CD14-positive monocyte (primary cell): ENCODE measurements at regions not wholly inside any gene's neighbourhood (a gene's known extent, or its start where the extent isn't known, plus 50 kb on each side); places are given as distances from the start of the nearest gene placed in this dataset.

Experiments
- DNase-seq, 3 donors: peaks; one replicate each; pipeline ENCODE4 v3.0.0-alpha.2; 2011 to 2022
- H2AFZ ChIP-seq: 2 replicates; pipeline ENCODE4 v1.6.0; 2012; ENCODE audit warnings: mild to moderate bottlenecking, low read depth, low read length, inconsistent platforms; ENCODE audit not compliant: insufficient read depth, poor library complexity, severe bottlenecking
- H3K27ac ChIP-seq, 2 donors: 1 replicate in 1 of 2; 2 replicates in 1 of 2; pipeline ENCODE4 v1.5.1; 2012 to 2013; ENCODE audit warnings: low read length in 2 of 2, control low read depth in 1 of 2, inconsistent platforms in 1 of 2, low read depth in 1 of 2, mild to moderate bottlenecking in 1 of 2
- H3K27me3 ChIP-seq, 2 donors: one replicate each; pipeline versions ENCODE4 v1.6.0 to v1.6.1; 2011 to 2013; ENCODE audit warnings: low read length in 2 of 2; ENCODE audit not compliant: control insufficient read depth in 2 of 2, insufficient read depth in 2 of 2
- H3K36me3 ChIP-seq, 2 donors: replicated peaks in 1 of 2; 1 replicate in 1 of 2; 2 replicates in 1 of 2; pipeline versions ENCODE4 v1.5.1 to v1.6.1; 2012 to 2013; ENCODE audit warnings: low read length in 2 of 2, control low read depth in 1 of 2, inconsistent platforms in 1 of 2, mild to moderate bottlenecking in 1 of 2; ENCODE audit not compliant: insufficient read depth in 2 of 2, control insufficient read depth in 1 of 2
- H3K4me1 ChIP-seq, 2 donors: 1 replicate in 1 of 2; 2 replicates in 1 of 2; pipeline versions ENCODE4 v1.5.1 to v1.6.1; 2012 to 2013; ENCODE audit warnings: low read length in 2 of 2, control low read depth in 1 of 2, inconsistent platforms in 1 of 2, mild to moderate bottlenecking in 1 of 2, moderate library complexity in 1 of 2; ENCODE audit not compliant: insufficient read depth in 2 of 2, control insufficient read depth in 1 of 2
- H3K4me2 ChIP-seq: replicated peaks from 2 replicates; pipeline ENCODE3; 2012; ENCODE audit warnings: low read length, moderate library complexity, mild to moderate bottlenecking; ENCODE audit not compliant: poor library complexity, severe bottlenecking; ENCODE audit errors: extremely low read depth
- H3K4me3 ChIP-seq, 3 experiments: fragments of 200-600 bp in 1 of 3; sonication (generic) in 1 of 3; replicated peaks in 1 of 3; 1 replicate in 2 of 3; 2 replicates in 1 of 3; pipeline ENCODE4 v1.5.1; 2011 to 2013; ENCODE audit warnings: low read length in 3 of 3, mild to moderate bottlenecking in 3 of 3, control low read depth in 2 of 3, low read depth in 2 of 3, inconsistent platforms in 1 of 3, moderate library complexity in 1 of 3
- H3K79me2 ChIP-seq: 2 replicates; pipeline ENCODE4 v1.6.0; 2012; ENCODE audit warnings: mild to moderate bottlenecking, control low read depth, inconsistent platforms, low read length, moderate library complexity; ENCODE audit not compliant: insufficient read depth
- H3K9ac ChIP-seq: 2 replicates; pipeline ENCODE4 v1.6.0; 2017; ENCODE audit warnings: low read length, mild to moderate bottlenecking; ENCODE audit not compliant: insufficient read depth, poor library complexity, severe bottlenecking
- H3K9me3 ChIP-seq, 2 donors: replicated peaks in 1 of 2; 1 replicate in 1 of 2; 2 replicates in 1 of 2; pipeline versions ENCODE4 v1.5.1 to v1.6.1; 2012 to 2013; ENCODE audit warnings: low read length in 2 of 2, control low read depth in 1 of 2; ENCODE audit not compliant: control insufficient read depth in 1 of 2, insufficient read depth in 1 of 2
- H4K20me1 ChIP-seq: 2 replicates; pipeline ENCODE4 v1.6.0; 2012; ENCODE audit warnings: mild to moderate bottlenecking, low read length, control low read depth, moderate library complexity; ENCODE audit not compliant: insufficient read depth
- H3K27ac Mint-ChIP-seq, 7 donors: one replicate each; pipeline ENCODE4 v1.8.0; 2020; ENCODE audit warnings: mild to moderate bottlenecking in 7 of 7, mixed read lengths in 7 of 7, moderate library complexity in 6 of 7, inconsistent platforms in 2 of 7
- H3K27me3 Mint-ChIP-seq, 3 donors: one replicate each; pipeline ENCODE4 v1.8.0; 2021 to 2022; ENCODE audit warnings: low read depth in 3 of 3, mild to moderate bottlenecking in 3 of 3, mixed read lengths in 3 of 3, moderate library complexity in 3 of 3, inconsistent platforms in 1 of 3
- H3K36me3 Mint-ChIP-seq, 2 donors: one replicate each; pipeline ENCODE4 v1.8.0; 2020; ENCODE audit warnings: mixed read lengths in 2 of 2, inconsistent platforms in 1 of 2, mild to moderate bottlenecking in 1 of 2
- H3K4me1 Mint-ChIP-seq: one replicate; pipeline ENCODE4 v1.8.0; 2020; ENCODE audit warnings: mild to moderate bottlenecking, mixed read lengths
- H3K4me3 Mint-ChIP-seq, 2 donors: one replicate each; pipeline ENCODE4 v1.8.0; 2020; ENCODE audit warnings: mild to moderate bottlenecking in 2 of 2, mixed read lengths in 2 of 2, moderate library complexity in 1 of 2
- H3K9me3 Mint-ChIP-seq, 7 donors: one replicate each; pipeline ENCODE4 v1.8.0; 2020 to 2022; ENCODE audit warnings: mixed read lengths in 7 of 7, mild to moderate bottlenecking in 6 of 7, moderate library complexity in 6 of 7, inconsistent platforms in 2 of 7
- WGBS: methylation state at CpG from one replicate; pipeline ENCODE4 v1.1.5; 2013; ENCODE audit warnings: missing lambda C conversion rate; ENCODE audit not compliant: insufficient coverage; 5-methylcytosine and 5-hydroxymethylcytosine counted together
- intact Hi-C, 2 donors: fragments of 100-400 bp; cut with micrococcal nuclease; formaldehyde crosslinking; loops; one replicate each; pipeline versions ENCODE4 v1.15.0 to v1.15.1; 2023
- TF ChIP-seq, protein P1 (sequence below): fragments of 200-600 bp; IDR thresholded peaks from one replicate; pipeline ENCODE4 v1.8.0; 2022; ENCODE audit warnings: antibody characterized with exemption, mild to moderate bottlenecking

DNA sequence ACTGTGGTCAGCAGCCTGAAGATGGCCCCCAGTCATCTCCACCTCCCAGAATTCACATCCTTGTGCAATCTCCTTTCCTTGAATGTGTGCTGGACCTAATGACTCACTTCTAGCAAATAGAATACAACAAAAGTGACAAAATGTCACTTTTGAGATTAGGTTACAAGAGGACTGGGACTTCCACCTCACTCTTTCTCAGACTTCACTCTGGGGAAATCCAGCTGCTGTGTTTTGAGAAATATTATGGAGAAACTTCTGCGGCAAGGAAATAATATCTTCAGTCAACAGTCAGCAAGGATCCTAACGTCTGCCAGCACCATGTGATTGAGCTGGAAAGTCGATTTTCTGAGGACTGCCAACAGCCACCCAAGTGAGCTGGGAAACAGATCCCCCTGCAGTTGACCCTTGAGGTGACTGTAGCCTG, 70.5 kb upstream of the GADD45A start:
- no peak overlapping the region for H3K27ac ChIP-seq
- no peaks in the 10 kb centered on the region for H3K36me3 Mint-ChIP-seq
- no peak overlapping the region for H3K4me3 Mint-ChIP-seq
- no peak overlapping the region for H3K4me2 ChIP-seq
- no peaks in the 10 kb centered on the region for H4K20me1 ChIP-seq
- H3K36me3 ChIP-seq = no peaks in the 10 kb centered on the region
- H3K27ac Mint-ChIP-seq = no peak overlapping the region
- H3K9me3 ChIP-seq = no peaks in the 10 kb centered on the region
- intact Hi-C loops = no loop called here
- H3K4me1 Mint-ChIP-seq = no peaks in the 10 kb centered on the region
- peaks cover 0 to 2% (median 0%) of the 10 kb centered on the region in 7 donors for H3K9me3 Mint-ChIP-seq
- H3K27me3 ChIP-seq = no peaks in the 10 kb centered on the region
- TF ChIP-seq, protein P1, sequence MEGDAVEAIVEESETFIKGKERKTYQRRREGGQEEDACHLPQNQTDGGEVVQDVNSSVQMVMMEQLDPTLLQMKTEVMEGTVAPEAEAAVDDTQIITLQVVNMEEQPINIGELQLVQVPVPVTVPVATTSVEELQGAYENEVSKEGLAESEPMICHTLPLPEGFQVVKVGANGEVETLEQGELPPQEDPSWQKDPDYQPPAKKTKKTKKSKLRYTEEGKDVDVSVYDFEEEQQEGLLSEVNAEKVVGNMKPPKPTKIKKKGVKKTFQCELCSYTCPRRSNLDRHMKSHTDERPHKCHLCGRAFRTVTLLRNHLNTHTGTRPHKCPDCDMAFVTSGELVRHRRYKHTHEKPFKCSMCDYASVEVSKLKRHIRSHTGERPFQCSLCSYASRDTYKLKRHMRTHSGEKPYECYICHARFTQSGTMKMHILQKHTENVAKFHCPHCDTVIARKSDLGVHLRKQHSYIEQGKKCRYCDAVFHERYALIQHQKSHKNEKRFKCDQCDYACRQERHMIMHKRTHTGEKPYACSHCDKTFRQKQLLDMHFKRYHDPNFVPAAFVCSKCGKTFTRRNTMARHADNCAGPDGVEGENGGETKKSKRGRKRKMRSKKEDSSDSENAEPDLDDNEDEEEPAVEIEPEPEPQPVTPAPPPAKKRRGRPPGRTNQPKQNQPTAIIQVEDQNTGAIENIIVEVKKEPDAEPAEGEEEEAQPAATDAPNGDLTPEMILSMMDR = no peak
- H3K9ac ChIP-seq = no peak overlapping the region
- H3K27me3 Mint-ChIP-seq = peaks cover 0 to 2% (median 1%) of the 10 kb centered on the region in 3 donors
- no peak overlapping the region for H2AFZ ChIP-seq
- WGBS = 96% methylated on average over 3 of the region's 3 CpGs
- H3K79me2 ChIP-seq = no peaks in the 10 kb centered on the region
- H3K4me3 ChIP-seq = no peak overlapping the region
- H3K4me1 ChIP-seq = no peaks in the 10 kb centered on the region
- DNase-seq = peak in 1 of 3 donors; percentile 12

DNA sequence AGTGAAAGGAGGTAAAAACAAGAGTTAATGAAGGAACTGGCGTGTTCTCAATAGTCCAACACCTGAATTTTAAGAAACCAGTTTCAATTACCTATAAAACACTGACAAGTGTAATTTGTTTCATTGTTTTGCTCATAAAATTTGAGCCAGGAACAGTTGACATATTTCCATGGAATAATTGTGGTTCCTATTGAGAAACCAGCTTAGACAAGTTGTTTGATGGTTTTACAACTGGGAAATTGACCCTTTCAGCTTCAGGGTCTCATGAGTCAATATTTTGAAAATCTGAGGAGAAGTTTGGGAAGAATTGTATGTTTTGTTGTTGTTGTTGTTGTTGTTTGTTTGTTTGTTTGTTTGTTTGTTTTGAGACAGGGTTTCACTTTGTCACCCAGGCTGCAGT, 69.1 kb upstream of the GADD45A start:
- Histone ChIP-seq H3K9me3 (no peaks in the 10 kb centered on the region), H3K79me2 (no peaks in the 10 kb centered on the region), H3K4me2 (no peak overlapping the region), H3K9ac (no peak overlapping the region), H3K27me3 (no peaks in the 10 kb centered on the region), H3K36me3 (no peaks in the 10 kb centered on the region), H2AFZ (no peak overlapping the region), H3K27ac (no peak overlapping the region), H3K4me3 (no peak overlapping the region), H3K4me1 (no peaks in the 10 kb centered on the region), H4K20me1 (no peaks in the 10 kb centered on the region)
- Mint-ChIP-seq H3K4me1 (no peaks in the 10 kb centered on the region), H3K4me3 (no peak overlapping the region), H3K27me3 (peaks cover 0 to 2% (median 1%) of the 10 kb centered on the region in 3 donors), H3K9me3 (peaks cover 0 to 4% (median 0%) of the 10 kb centered on the region in 7 donors), H3K36me3 (no peaks in the 10 kb centered on the region), H3K27ac (no peak overlapping the region)
- no CpG with 5 or more reads among the region's 1 CpG for WGBS
- no peak for DNase-seq
- TF ChIP-seq, protein P1 = no peak
- intact Hi-C loops = no loop called here
